Fibroblast of lung (primary cell): ENCODE measurements at regions not wholly inside any gene's neighbourhood (a gene's known extent, or its start where the extent isn't known, plus 50 kb on each side); places are given as distances from the start of the nearest gene placed in this dataset.

ENCODE experiments used
- CTCF ChIP-seq, 2 donors: IDR thresholded peaks in 1 of 2; conservative IDR thresholded peaks in 1 of 2; 1 replicate in 1 of 2; 2 replicates in 1 of 2; pipeline ENCODE4 v1.5.1; 2011 to 2012; ENCODE audit warnings: low read length in 2 of 2, control low read depth in 1 of 2, inconsistent platforms in 1 of 2, low read depth in 1 of 2, mild to moderate bottlenecking in 1 of 2
- EZH2 ChIP-seq: IDR thresholded peaks from 2 replicates; pipeline ENCODE4 v1.5.1; 2012; ENCODE audit warnings: low read length, control low read depth, mild to moderate bottlenecking; ENCODE audit errors: missing control alignments

- TF ChIP-seq CTCF (conservative IDR thresholded peaks at IDR 0.05 in 1 of 2, IDR thresholded peaks at IDR 0.05 in 1 of 2; ENCODE audit: low read depth in 1 of 2, low read length in 2 of 2) (peak in 1 of 2 donors; percentile 8), EZH2 (no peak)
Observed at GRCh38 chr15:29935296-29936004, 113.2 kb upstream of the TJP1 start.
